ENCODE measurements at regions not wholly inside any gene's neighbourhood (a gene's known extent, or its start where the extent isn't known, plus 50 kb on each side); places are given as distances from the start of the nearest gene placed in this dataset.

GRCh38 chr3:99298661-99299060 lies 339.7 kb upstream of the COL8A1 start:
- Histone ChIP-seq H4K5ac (ENCODE audit: insufficient read length, low read depth, low read length) (no peak overlapping the region), H4K20me1 (ENCODE audit: control insufficient read depth, insufficient read depth, insufficient read length) (no peaks in the 10 kb centered on the region), H2BK12ac (ENCODE audit: insufficient read length, low read depth, low read length) (no peak overlapping the region), H3K79me2 (ENCODE audit: insufficient read depth, low read length) (no peaks in the 10 kb centered on the region), H3K9ac (ENCODE audit: extremely low read depth, insufficient read length, low read length) (no peak overlapping the region), H2AK5ac (ENCODE audit: insufficient read length, low read length) (no peak overlapping the region), H3K4me2 (ENCODE audit: insufficient read depth, insufficient read length, low read length) (no peak overlapping the region), H2BK15ac (ENCODE audit: low read depth, low read length) (no peak overlapping the region), H3K4ac (ENCODE audit: low read depth, low read length) (no peak overlapping the region), H3K14ac (ENCODE audit: insufficient read depth, low read length) (no peak overlapping the region), H2AFZ (ENCODE audit: low read length) (no peak overlapping the region), H3K23ac (ENCODE audit: insufficient read length, low read depth, low read length) (no peak overlapping the region), H3K79me1 (ENCODE audit: insufficient read depth, low read depth, low read length, poor library complexity, severe bottlenecking) (no peaks in the 10 kb centered on the region), H3K18ac (ENCODE audit: insufficient read length, low read depth, low read length) (no peak overlapping the region), H3K9me3 (ENCODE audit: control insufficient read depth, low read depth, low read length) (no peaks in the 10 kb centered on the region), H2BK20ac (ENCODE audit: low read depth, low read length, poor library complexity, severe bottlenecking) (no peak overlapping the region), H4K8ac (replicated peaks; ENCODE audit: insufficient read length, low read depth, low read length) (no peak overlapping the region), H3K23me2 (ENCODE audit: insufficient read length, low read depth, low read length, poor library complexity, severe bottlenecking) (no peaks in the 10 kb centered on the region), H3K56ac (ENCODE audit: insufficient read length, low read depth, low read length) (no peak overlapping the region), H4K91ac (ENCODE audit: insufficient read length, low read depth, low read length) (no peak overlapping the region), H3K4me1 (ENCODE audit: insufficient read depth, low read length) (no peaks in the 10 kb centered on the region), H3K27ac (ENCODE audit: insufficient read length, low read depth, low read length) (no peak overlapping the region), H3K27me3 (ENCODE audit: insufficient read depth, low read length) (no peaks in the 10 kb centered on the region), H2BK120ac (ENCODE audit: low read depth, low read length, poor library complexity, severe bottlenecking) (no peak overlapping the region), H3T11ph (ENCODE audit: low read length) (no peak overlapping the region), H2BK5ac (ENCODE audit: insufficient read length, low read length) (no peak overlapping the region)
- Mint-ChIP-seq H3K9me3 (peaks cover 3 to 6% of the 10 kb centered on the region in 2 experiments; a peak in 3 of 5 replicates), H3K27me3 (ENCODE audit: low read depth) (no peaks in the 10 kb centered on the region), H3K4me1 (peaks cover 13% of the 10 kb centered on the region in 2 experiments), H3K27ac (no peak overlapping the region), H3K36me3 (ENCODE audit: insufficient read depth in 1 of 3, low read depth in 3 of 3) (no peaks in the 10 kb centered on the region), H3K4me3 (no peak overlapping the region)
- WGBS (ENCODE audit: extremely low coverage, insufficient read length, low lambda C conversion rate) = no CpG with 5 or more reads among the region's 1 CpG
- DNase-seq = no peak
- TF ChIP-seq CTCF (conservative IDR thresholded peaks at IDR 0.05) = no peak
